22Rv1 (cell line): ENCODE measurements at regions not wholly inside any gene's neighbourhood (a gene's known extent, or its start where the extent isn't known, plus 50 kb on each side); places are given as distances from the start of the nearest gene placed in this dataset.

Source experiments
- ZFX ChIP-seq: fragments of 450-650 bp; IDR thresholded peaks from 2 replicates; pipeline ENCODE4 v1.6.1; 2017; ENCODE audit warnings: antibody characterized with exemption, borderline replicate concordance
- TF ChIP-seq, protein P1 (sequence below): fragments of 450-650 bp; IDR thresholded peaks from 2 replicates; pipeline ENCODE4 v1.5.1; 2017; ENCODE audit warnings: mild to moderate bottlenecking

DNA sequence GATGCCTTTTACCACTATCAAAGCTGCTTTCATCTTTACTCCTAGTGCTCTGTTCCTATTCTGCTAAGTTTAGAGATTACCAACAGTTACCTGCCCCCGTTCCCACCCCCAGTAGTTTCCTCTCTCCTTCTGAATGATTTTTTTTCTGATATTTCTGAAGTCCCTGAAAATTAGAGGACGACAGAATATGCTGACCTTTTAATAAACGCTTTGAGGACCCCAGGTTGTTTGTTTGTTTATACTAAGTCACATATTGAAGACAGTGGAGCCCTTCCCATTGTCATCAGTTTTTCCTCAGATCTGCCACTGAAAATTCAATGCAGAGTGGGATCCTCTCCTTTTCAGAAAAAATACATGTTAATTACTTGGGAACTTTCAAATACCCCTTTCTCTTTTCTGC is 1039.3 kb upstream of the AGA start:
- TF ChIP-seq, protein P1, sequence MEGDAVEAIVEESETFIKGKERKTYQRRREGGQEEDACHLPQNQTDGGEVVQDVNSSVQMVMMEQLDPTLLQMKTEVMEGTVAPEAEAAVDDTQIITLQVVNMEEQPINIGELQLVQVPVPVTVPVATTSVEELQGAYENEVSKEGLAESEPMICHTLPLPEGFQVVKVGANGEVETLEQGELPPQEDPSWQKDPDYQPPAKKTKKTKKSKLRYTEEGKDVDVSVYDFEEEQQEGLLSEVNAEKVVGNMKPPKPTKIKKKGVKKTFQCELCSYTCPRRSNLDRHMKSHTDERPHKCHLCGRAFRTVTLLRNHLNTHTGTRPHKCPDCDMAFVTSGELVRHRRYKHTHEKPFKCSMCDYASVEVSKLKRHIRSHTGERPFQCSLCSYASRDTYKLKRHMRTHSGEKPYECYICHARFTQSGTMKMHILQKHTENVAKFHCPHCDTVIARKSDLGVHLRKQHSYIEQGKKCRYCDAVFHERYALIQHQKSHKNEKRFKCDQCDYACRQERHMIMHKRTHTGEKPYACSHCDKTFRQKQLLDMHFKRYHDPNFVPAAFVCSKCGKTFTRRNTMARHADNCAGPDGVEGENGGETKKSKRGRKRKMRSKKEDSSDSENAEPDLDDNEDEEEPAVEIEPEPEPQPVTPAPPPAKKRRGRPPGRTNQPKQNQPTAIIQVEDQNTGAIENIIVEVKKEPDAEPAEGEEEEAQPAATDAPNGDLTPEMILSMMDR = no peak
- TF ChIP-seq ZFX = no peak
